CD4-positive, CD25-positive, alpha-beta regulatory T cell (primary cell): ENCODE measurements at regions not wholly inside any gene's neighbourhood (a gene's known extent, or its start where the extent isn't known, plus 50 kb on each side); places are given as distances from the start of the nearest gene placed in this dataset.

Experiments
- ATAC-seq, 2 donors: fragments of 150-1000 bp; cut with Tn5 transposase; one replicate each; pipeline ENCODE4 v1.10.0; 2021; ENCODE audit warnings: low read depth in 2 of 2, moderate number of reproducible peaks in 2 of 2, moderate library complexity in 1 of 2
- DNase-seq, 3 donors: peaks; one replicate each; pipeline versions ENCODE4 v3.0.0 to v3.0.0-alpha.2; 2012 to 2022; ENCODE audit warnings: mixed read lengths in 1 of 3
- H3K27ac ChIP-seq: one replicate; pipeline ENCODE4 v1.7.0; 2013; ENCODE audit warnings: mild to moderate bottlenecking, low read length; ENCODE audit not compliant: insufficient read depth, poor library complexity, severe bottlenecking
- H3K27me3 ChIP-seq: one replicate; pipeline ENCODE4 v1.7.0; 2013; ENCODE audit warnings: low read length; ENCODE audit not compliant: control insufficient read depth, insufficient read depth
- H3K36me3 ChIP-seq: one replicate; pipeline ENCODE4 v1.7.0; 2013; ENCODE audit warnings: mild to moderate bottlenecking, low read length, moderate library complexity; ENCODE audit not compliant: control insufficient read depth, insufficient read depth
- H3K4me1 ChIP-seq: 2 replicates; pipeline ENCODE4 v1.7.0; 2013; ENCODE audit warnings: mild to moderate bottlenecking, low read length; ENCODE audit not compliant: insufficient read depth, control insufficient read depth, poor library complexity, severe bottlenecking
- H3K4me3 ChIP-seq: one replicate; pipeline ENCODE4 v1.7.0; 2013; ENCODE audit warnings: low read depth, mild to moderate bottlenecking, low read length, moderate library complexity
- H3K9me3 ChIP-seq, 2 experiments: 1 replicate in 1 of 2; 2 replicates in 1 of 2; pipeline ENCODE4 v1.7.0; 2013; ENCODE audit warnings: low read length in 2 of 2, mild to moderate bottlenecking in 1 of 2, moderate library complexity in 1 of 2; ENCODE audit not compliant: control insufficient read depth in 2 of 2
- H3K27ac Mint-ChIP-seq, 3 donors: one replicate each; pipeline ENCODE4 v1.8.0; 2020 to 2022; ENCODE audit warnings: mild to moderate bottlenecking in 3 of 3, mixed read lengths in 3 of 3, moderate library complexity in 2 of 3
- H3K27me3 Mint-ChIP-seq: one replicate; pipeline ENCODE4 v1.8.0; 2022; ENCODE audit warnings: mild to moderate bottlenecking, mixed read lengths
- H3K36me3 Mint-ChIP-seq: one replicate; pipeline ENCODE4 v1.8.0; 2020; ENCODE audit warnings: mixed read lengths
- H3K4me1 Mint-ChIP-seq, 4 donors: one replicate each; pipeline ENCODE4 v1.8.0; 2020 to 2022; ENCODE audit warnings: mixed read lengths in 4 of 4, mild to moderate bottlenecking in 1 of 4
- H3K4me3 Mint-ChIP-seq, 4 donors: one replicate each; pipeline ENCODE4 v1.8.0; 2020 to 2022; ENCODE audit warnings: mild to moderate bottlenecking in 4 of 4, mixed read lengths in 4 of 4, moderate library complexity in 3 of 4
- H3K9me3 Mint-ChIP-seq, 7 donors: one replicate each; pipeline ENCODE4 v1.8.0; 2020 to 2022; ENCODE audit warnings: mixed read lengths in 7 of 7, mild to moderate bottlenecking in 3 of 7, moderate library complexity in 2 of 7

DNA sequence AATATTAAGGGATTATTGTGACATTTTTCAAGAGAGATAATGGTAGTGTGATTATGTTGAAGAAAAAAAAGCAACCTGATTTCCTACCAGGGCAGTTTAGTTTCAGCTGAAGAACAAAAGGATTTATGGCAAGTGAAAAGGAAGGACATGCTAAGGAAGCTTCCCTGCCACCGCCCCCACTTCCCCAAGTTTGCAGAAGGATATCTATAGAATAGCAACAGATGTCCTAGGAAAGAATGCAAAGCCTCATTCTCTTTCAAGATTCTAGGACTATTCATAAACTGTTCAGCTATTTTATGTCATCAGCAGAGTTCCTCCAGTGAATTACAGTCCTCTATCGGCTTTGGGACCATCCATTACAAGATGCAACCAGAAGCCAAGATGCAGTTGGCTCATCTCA, 160.8 kb downstream of the SATB1 start:
- no peak for DNase-seq
- ATAC-seq, result no peak

DNA sequence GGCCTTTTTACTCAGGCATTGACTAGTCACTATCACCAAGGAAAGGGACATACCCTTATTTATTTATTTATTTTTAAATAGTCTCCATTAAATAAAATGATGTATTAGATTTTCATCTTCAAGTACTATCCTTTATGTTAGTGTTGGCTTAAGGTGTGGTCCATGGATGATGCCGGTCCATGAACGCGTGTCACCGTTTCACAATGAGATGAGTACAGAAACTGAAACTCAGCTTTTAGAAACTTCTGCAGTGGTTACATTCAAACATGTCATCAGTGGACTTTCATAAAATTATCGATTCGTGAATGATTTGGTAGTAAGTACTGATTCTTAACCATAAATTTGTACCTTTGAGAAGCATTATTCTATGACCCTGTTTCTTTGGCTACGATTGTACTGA, 166.6 kb downstream of the SATB1 start:
- Mint-ChIP-seq H3K36me3 (no peaks in the 10 kb centered on the region), H3K4me1 (no peaks in the 10 kb centered on the region), H3K27ac (no peak overlapping the region), H3K9me3 (peaks cover 0 to 1% (median 0%) of the 10 kb centered on the region in 7 donors), H3K4me3 (no peak overlapping the region), H3K27me3 (peaks cover 6% of the 10 kb centered on the region)
- H3K27ac ChIP-seq, result no peak overlapping the region
- no peaks in the 10 kb centered on the region for H3K4me1 ChIP-seq
- H3K36me3 ChIP-seq, result no peaks in the 10 kb centered on the region
- no peak for DNase-seq
- H3K27me3 ChIP-seq, result no peaks in the 10 kb centered on the region
- no peak for ATAC-seq
- H3K4me3 ChIP-seq, result no peak overlapping the region
- no peaks in the 10 kb centered on the region for H3K9me3 ChIP-seq

More for the DNA sequence above, 160.8 kb downstream of the SATB1 start:
- Mint-ChIP-seq H3K4me1 (no peaks in the 10 kb centered on the region), H3K27ac (no peak overlapping the region), H3K27me3 (peaks cover 5% of the 10 kb centered on the region), H3K9me3 (peaks cover 0 to 1% (median 0%) of the 10 kb centered on the region in 7 donors), H3K36me3 (no peaks in the 10 kb centered on the region), H3K4me3 (no peak overlapping the region)
- H3K27me3 ChIP-seq, result no peaks in the 10 kb centered on the region
- H3K4me3 ChIP-seq, result no peak overlapping the region
- H3K4me1 ChIP-seq, result no peaks in the 10 kb centered on the region
- H3K27ac ChIP-seq, result no peak overlapping the region
- H3K36me3 ChIP-seq, result no peaks in the 10 kb centered on the region
- no peaks in the 10 kb centered on the region for H3K9me3 ChIP-seq

DNA sequence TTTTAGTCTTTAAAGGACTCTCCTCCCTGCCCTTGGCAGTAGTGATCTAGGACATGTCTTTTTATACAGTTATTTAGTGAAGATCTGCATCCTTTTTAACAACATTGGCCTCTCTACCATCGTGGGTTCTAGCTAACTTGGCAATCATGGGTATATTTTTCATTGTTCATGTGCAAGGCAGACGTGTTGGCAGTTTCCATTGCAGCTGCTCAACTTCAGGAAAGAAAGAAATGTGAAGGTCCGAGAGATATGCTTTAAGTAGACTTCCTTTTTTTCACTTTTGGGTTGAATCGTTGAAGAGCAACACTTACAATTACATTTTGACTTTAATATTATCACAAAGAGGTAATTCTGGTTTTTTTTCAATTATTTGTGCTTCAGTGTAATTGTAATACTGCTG, 172.6 kb downstream of the SATB1 start:
- H3K4me1 Mint-ChIP-seq, result peaks cover 0 to 2% (median 0%) of the 10 kb centered on the region in 4 donors
- no peak overlapping the region for H3K4me3 ChIP-seq
- H3K4me1 ChIP-seq, result no peaks in the 10 kb centered on the region
- no peaks in the 10 kb centered on the region for H3K9me3 ChIP-seq
- no peaks in the 10 kb centered on the region for H3K36me3 Mint-ChIP-seq
- no peaks in the 10 kb centered on the region for H3K27me3 ChIP-seq
- no peak overlapping the region for H3K27ac Mint-ChIP-seq
- ATAC-seq, result no peak
- H3K27ac ChIP-seq, result no peak overlapping the region
- no peaks in the 10 kb centered on the region for H3K36me3 ChIP-seq
- no peak for DNase-seq
- H3K9me3 Mint-ChIP-seq, result peaks cover 0 to 3% (median 0%) of the 10 kb centered on the region in 7 donors
- peaks cover 4% of the 10 kb centered on the region for H3K27me3 Mint-ChIP-seq
- no peak overlapping the region for H3K4me3 Mint-ChIP-seq

DNA sequence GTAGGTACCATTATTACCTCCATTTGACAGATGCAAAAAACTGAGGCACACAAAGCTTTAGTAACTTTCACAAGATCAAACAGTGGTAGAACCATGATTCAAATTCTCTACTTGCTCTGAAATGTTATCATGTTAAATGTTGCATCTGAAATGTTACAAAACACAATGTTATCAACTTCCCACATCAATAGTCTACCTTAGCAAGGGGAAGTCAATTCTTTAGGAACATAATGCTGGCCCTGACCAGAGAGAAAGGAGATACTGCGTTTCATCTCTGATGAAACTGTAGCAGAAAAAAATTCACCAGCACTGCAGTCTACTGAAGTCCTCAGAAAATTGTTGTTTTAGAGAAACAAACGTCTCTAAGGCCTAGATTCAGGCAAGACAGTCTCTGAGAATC, 174.1 kb downstream of the SATB1 start:
- no peaks in the 10 kb centered on the region for H3K36me3 Mint-ChIP-seq
- H3K4me3 ChIP-seq, result no peak overlapping the region
- H3K27ac Mint-ChIP-seq, result no peak overlapping the region
- H3K27me3 ChIP-seq, result no peaks in the 10 kb centered on the region
- peaks cover 0 to 2% (median 0%) of the 10 kb centered on the region in 4 donors for H3K4me1 Mint-ChIP-seq
- H3K27ac ChIP-seq, result no peak overlapping the region
- H3K36me3 ChIP-seq, result no peaks in the 10 kb centered on the region
- no peaks in the 10 kb centered on the region for H3K9me3 ChIP-seq
- peaks cover 0 to 3% (median 0%) of the 10 kb centered on the region in 7 donors for H3K9me3 Mint-ChIP-seq
- DNase-seq (no peak), ATAC-seq (no peak)
- no peak overlapping the region for H3K4me3 Mint-ChIP-seq
- H3K4me1 ChIP-seq, result no peaks in the 10 kb centered on the region
- H3K27me3 Mint-ChIP-seq, result peaks cover 4% of the 10 kb centered on the region

DNA sequence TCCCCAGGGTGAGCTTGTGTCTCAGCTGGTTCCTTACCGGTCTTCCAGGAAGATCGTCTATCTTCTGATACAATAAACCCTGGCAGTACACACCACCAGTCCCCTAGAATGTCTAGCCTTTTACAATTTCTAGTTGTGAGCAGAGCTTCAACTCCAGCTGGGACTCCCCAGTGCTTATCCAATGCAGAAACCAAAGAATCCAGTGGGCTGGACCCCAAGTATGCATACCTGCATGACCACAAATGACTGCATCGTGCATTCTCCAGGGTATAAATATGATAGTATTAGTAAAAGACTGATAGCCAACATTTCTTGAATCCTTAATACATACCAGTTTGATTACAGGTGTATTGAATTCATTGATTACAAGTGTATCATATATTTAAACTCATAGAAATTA, 176.0 kb downstream of the SATB1 start:
- Histone ChIP-seq H3K27me3 (no peaks in the 10 kb centered on the region), H3K36me3 (no peaks in the 10 kb centered on the region), H3K4me3 (no peak overlapping the region), H3K27ac (no peak overlapping the region), H3K9me3 (no peaks in the 10 kb centered on the region), H3K4me1 (no peaks in the 10 kb centered on the region)
- H3K36me3 Mint-ChIP-seq, result no peaks in the 10 kb centered on the region
- ATAC-seq (no peak), DNase-seq (no peak)
- no peak overlapping the region for H3K27ac Mint-ChIP-seq
- H3K9me3 Mint-ChIP-seq, result peaks cover 0 to 3% (median 0%) of the 10 kb centered on the region in 7 donors
- H3K27me3 Mint-ChIP-seq, result no peaks in the 10 kb centered on the region
- H3K4me3 Mint-ChIP-seq, result no peak overlapping the region
- H3K4me1 Mint-ChIP-seq, result peaks cover 0 to 2% (median 0%) of the 10 kb centered on the region in 4 donors

DNA sequence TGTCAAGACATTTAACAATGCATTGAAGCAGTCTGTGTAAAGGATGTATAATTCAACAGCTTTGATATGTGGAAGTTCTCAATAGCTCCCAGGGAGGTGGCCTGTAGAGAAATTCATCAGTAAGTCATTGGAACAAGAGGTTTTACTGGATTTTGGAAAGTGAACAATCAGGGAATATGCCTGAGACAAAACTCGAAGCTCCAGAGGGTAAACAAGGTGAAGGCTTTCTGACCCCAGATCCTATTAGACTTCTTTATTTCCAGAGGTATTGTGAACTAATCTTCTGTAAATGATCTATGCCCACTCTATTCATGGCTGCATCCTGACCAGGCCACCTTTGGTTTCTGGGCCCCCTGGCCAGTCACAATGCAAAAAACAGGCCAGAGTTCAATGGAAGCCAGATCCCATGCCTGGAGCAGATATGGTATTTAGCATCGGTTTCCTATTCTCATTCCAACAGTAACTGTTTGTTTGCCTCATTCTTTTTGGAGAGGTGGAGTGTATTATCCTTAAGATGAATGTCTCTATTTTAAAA, 177.3 kb downstream of the SATB1 start:
- no peaks in the 10 kb centered on the region for H3K36me3 ChIP-seq
- peaks cover 0 to 3% (median 0%) of the 10 kb centered on the region in 7 donors for H3K9me3 Mint-ChIP-seq
- H3K4me1 ChIP-seq, result no peaks in the 10 kb centered on the region
- no peak overlapping the region for H3K27ac ChIP-seq
- no peak for DNase-seq
- H3K36me3 Mint-ChIP-seq, result no peaks in the 10 kb centered on the region
- no peak overlapping the region for H3K27ac Mint-ChIP-seq
- H3K27me3 ChIP-seq, result no peaks in the 10 kb centered on the region
- H3K4me3 ChIP-seq, result no peak overlapping the region
- H3K4me3 Mint-ChIP-seq, result no peak overlapping the region
- peaks cover 4% of the 10 kb centered on the region for H3K27me3 Mint-ChIP-seq
- ATAC-seq, result no peak
- no peaks in the 10 kb centered on the region for H3K9me3 ChIP-seq
- peaks cover 0 to 2% (median 0%) of the 10 kb centered on the region in 4 donors for H3K4me1 Mint-ChIP-seq

DNA sequence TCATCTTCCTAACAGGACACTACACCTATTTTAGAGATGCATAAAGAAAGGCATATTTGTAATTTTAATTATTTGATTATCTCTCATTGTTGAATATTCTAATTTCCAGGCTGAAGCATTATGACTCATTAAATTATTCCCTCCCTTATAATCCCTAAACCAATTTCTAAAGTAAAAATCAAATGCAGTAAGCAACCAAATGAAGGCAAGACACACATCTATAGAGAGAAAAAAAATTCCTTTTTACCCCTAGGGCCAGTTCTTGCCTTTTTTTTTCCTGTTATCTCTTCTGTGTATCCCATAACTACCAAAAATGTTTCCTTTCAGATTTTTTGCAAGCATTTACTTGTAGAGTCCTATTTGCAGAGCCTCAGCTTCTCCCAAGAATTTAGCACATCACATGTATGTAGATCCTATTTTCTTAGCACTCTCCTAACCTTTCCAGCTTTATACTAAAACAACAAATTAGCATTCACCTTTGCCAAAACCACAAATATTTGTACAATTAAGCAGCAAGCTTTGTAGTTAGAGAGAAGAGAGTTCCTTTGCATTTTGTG, 177.9 kb downstream of the SATB1 start:
- Histone ChIP-seq H3K27me3 (no peaks in the 10 kb centered on the region), H3K36me3 (no peaks in the 10 kb centered on the region), H3K4me1 (no peaks in the 10 kb centered on the region), H3K9me3 (no peaks in the 10 kb centered on the region), H3K27ac (no peak overlapping the region), H3K4me3 (no peak overlapping the region)
- Mint-ChIP-seq H3K4me1 (no peaks in the 10 kb centered on the region), H3K9me3 (peaks cover 0 to 3% (median 0%) of the 10 kb centered on the region in 7 donors), H3K36me3 (no peaks in the 10 kb centered on the region), H3K27ac (no peak overlapping the region), H3K4me3 (no peak overlapping the region), H3K27me3 (peaks cover 4% of the 10 kb centered on the region)
- ATAC-seq (no peak), DNase-seq (no peak)

DNA sequence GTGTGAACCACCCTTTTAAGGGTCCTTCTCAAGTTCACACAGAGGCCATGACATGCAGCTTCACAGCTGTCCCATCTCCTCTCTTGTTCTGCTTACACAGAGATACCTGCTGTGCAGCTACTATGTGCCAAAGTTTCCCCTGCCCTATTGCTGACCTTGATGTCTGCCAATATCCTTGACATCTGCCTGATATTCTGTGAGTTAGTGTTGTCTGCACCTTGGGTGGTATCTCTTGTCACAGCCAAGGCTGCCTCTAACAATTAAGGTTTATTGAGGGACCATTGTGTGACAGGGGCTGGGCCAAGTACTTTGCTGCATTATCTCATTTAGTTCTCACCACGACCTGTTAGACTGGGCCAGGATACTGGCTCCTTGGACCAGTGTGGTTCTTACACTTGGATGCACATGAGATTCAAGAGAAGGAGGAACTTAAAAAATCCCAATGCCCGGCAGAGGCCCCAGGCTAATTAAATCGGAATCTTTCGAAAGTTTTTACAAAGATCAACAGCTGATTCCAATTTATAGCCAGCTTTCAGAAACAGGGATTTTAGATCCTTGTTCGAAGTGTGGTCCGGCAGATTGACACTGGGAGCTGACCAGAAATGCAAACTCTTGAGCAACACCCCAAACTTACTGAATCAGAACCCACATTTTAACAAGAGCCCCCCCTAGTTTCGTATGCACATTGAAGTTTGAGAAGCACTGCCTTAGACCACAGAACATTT, 178.6 kb downstream of the SATB1 start:
- no peaks in the 10 kb centered on the region for H3K4me1 Mint-ChIP-seq
- ATAC-seq, result no peak
- no peak for DNase-seq
- no peak overlapping the region for H3K4me3 Mint-ChIP-seq
- no peaks in the 10 kb centered on the region for H3K36me3 Mint-ChIP-seq
- Histone ChIP-seq H3K36me3 (no peaks in the 10 kb centered on the region), H3K27me3 (no peaks in the 10 kb centered on the region), H3K4me3 (no peak overlapping the region), H3K9me3 (no peaks in the 10 kb centered on the region), H3K27ac (no peak overlapping the region), H3K4me1 (no peaks in the 10 kb centered on the region)
- no peaks in the 10 kb centered on the region for H3K9me3 Mint-ChIP-seq
- no peak overlapping the region for H3K27ac Mint-ChIP-seq
- peaks cover 4% of the 10 kb centered on the region for H3K27me3 Mint-ChIP-seq
